ENCODE measurements at regions not wholly inside any gene's neighbourhood (a gene's known extent, or its start where the extent isn't known, plus 50 kb on each side); places are given as distances from the start of the nearest gene placed in this dataset.

DNA sequence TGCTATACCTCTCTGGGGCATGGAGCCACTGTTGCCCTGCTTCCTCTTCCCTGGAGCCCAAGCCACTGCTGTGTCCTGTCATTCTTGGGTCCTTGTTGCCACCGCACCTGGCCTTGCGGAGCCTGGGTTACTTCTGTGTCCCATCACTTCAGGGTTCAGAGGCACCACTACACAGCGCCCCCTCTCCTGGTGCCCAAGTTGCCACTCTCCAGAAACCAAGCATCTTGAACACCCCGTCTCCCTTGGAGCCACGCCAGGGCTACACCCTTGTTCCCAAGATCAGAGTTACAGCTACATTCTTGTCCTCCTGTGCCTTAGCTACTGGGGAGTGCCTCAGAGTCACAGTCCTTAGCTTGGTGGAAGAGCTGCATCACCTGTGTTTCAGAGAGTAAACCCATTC lies 147.2 kb upstream of the CD180 start:
- TF ChIP-seq POLR2A (IDR thresholded peaks at IDR 0.05; ENCODE audit: low read depth, low read length) = no peak
- no peak for TF ChIP-seq POU2F2 (IDR thresholded peaks at IDR 0.05; ENCODE audit: low read depth, low read length)
- no peak for TF ChIP-seq POLR2AphosphoS5 (IDR thresholded peaks at IDR 0.05; ENCODE audit: low read depth, low read length)
